MM.1S (cell line): ENCODE measurements at regions not wholly inside any gene's neighbourhood (a gene's known extent, or its start where the extent isn't known, plus 50 kb on each side); places are given as distances from the start of the nearest gene placed in this dataset.

ENCODE experiments used
- DNase-seq: peaks from one replicate; pipeline ENCODE4 v3.0.0-alpha.2; 2015
- H2AFZ ChIP-seq: fragments of 300-600 bp; sonication (generic); 2 replicates; pipeline ENCODE4 v1.6.0; 2016; ENCODE audit warnings: antibody characterized with exemption, low read length
- H3F3A ChIP-seq: fragments of 300-600 bp; sonication (generic); 2 replicates; pipeline ENCODE4 v1.6.1; 2016; ENCODE audit warnings: mild to moderate bottlenecking, antibody characterized with exemption, low read length, moderate library complexity, mixed read lengths; ENCODE audit not compliant: insufficient read depth
- H3K27ac ChIP-seq: fragments of 300-600 bp; sonication (generic); 2 replicates; pipeline ENCODE4 v1.5.1; 2016; ENCODE audit warnings: mild to moderate bottlenecking, low read length
- H3K27me3 ChIP-seq: fragments of 300-600 bp; sonication (generic); replicated peaks from 2 replicates; pipeline ENCODE4 v1.6.0; 2016; ENCODE audit warnings: low read length; ENCODE audit not compliant: insufficient read depth
- H3K36me3 ChIP-seq: fragments of 300-600 bp; sonication (generic); replicated peaks from 2 replicates; pipeline ENCODE4 v1.6.1; 2016; ENCODE audit warnings: mild to moderate bottlenecking, low read length, mixed read lengths; ENCODE audit not compliant: insufficient read depth
- H3K4me1 ChIP-seq: fragments of 300-600 bp; sonication (generic); 2 replicates; pipeline ENCODE4 v1.6.1; 2016; ENCODE audit warnings: low read length, mixed read lengths
- H3K4me2 ChIP-seq: fragments of 300-600 bp; sonication (generic); 2 replicates; pipeline ENCODE4 v1.6.0; 2016; ENCODE audit warnings: low read depth, low read length
- H3K4me3 ChIP-seq: fragments of 300-600 bp; sonication (generic); 2 replicates; pipeline ENCODE4 v1.5.1; 2016; ENCODE audit warnings: low read length, mixed read lengths
- H3K79me2 ChIP-seq: fragments of 300-600 bp; sonication (generic); 2 replicates; pipeline ENCODE4 v1.6.1; 2016; ENCODE audit warnings: mixed run types, low read length, mixed read lengths
- H3K9ac ChIP-seq: fragments of 300-600 bp; sonication (generic); 2 replicates; pipeline ENCODE4 v1.6.1; 2016; ENCODE audit warnings: low read length, mixed read lengths
- H3K9me2 ChIP-seq: fragments of 300-600 bp; sonication (generic); replicated peaks from 2 replicates; pipeline ENCODE4 v1.6.1; 2016; ENCODE audit warnings: mild to moderate bottlenecking, low read length, mixed read lengths; ENCODE audit not compliant: insufficient read depth
- H3K9me3 ChIP-seq: fragments of 300-600 bp; sonication (generic); replicated peaks from 2 replicates; pipeline ENCODE4 v1.6.1; 2016; ENCODE audit warnings: mild to moderate bottlenecking, low read length, mixed read lengths; ENCODE audit not compliant: insufficient read depth
- H4K20me1 ChIP-seq: fragments of 300-600 bp; sonication (generic); 2 replicates; pipeline ENCODE4 v1.6.1; 2016; ENCODE audit warnings: mild to moderate bottlenecking, low read length, moderate library complexity, mixed read lengths; ENCODE audit not compliant: insufficient read depth
- EZH2 ChIP-seq: fragments of 300-600 bp; sonication (generic); optimal IDR thresholded peaks from 2 replicates; pipeline ENCODE3; 2017; ENCODE audit warnings: low read depth, mild to moderate bottlenecking, antibody characterized with exemption, low read length, mixed read lengths
- EZH2phosphoT487 ChIP-seq: fragments of 300-600 bp; sonication (generic); IDR thresholded peaks from 2 replicates; pipeline ENCODE4 v1.6.1; 2018; ENCODE audit warnings: antibody characterized with exemption, low read length
- TF ChIP-seq, protein P1 (sequence below): fragments of 300-600 bp; sonication (generic); IDR thresholded peaks from 2 replicates; pipeline ENCODE4 v1.5.1; 2016; ENCODE audit warnings: antibody characterized with exemption, low read length, mixed read lengths

DNA sequence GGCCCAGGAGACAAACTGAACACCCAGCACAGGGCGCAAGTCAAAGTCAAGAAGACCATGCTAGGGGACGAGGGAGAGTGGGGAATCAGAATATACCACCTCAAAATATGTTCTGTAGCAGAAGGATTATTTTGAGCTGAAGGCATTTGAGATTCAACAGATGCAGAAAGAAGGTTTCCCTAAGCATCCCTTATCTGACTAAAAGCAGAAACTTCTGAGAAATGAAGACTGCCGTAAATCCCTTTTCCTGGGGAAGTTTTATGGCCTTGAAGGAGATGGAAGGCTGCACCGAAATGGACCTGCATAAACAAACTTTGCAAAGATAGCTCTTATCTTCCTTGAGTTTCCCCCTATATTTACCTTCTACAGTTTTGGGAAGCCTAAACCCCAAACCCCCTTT lies 72.8 kb downstream of the PTTG1 start:
- H3K4me1 ChIP-seq: 0 out of 2 replicates have a peak, but pooled peaks cover 5% of the 10 kb centered on the region
- TF ChIP-seq EZH2 (no peak), EZH2phosphoT487 (no peak)
- TF ChIP-seq, protein P1, sequence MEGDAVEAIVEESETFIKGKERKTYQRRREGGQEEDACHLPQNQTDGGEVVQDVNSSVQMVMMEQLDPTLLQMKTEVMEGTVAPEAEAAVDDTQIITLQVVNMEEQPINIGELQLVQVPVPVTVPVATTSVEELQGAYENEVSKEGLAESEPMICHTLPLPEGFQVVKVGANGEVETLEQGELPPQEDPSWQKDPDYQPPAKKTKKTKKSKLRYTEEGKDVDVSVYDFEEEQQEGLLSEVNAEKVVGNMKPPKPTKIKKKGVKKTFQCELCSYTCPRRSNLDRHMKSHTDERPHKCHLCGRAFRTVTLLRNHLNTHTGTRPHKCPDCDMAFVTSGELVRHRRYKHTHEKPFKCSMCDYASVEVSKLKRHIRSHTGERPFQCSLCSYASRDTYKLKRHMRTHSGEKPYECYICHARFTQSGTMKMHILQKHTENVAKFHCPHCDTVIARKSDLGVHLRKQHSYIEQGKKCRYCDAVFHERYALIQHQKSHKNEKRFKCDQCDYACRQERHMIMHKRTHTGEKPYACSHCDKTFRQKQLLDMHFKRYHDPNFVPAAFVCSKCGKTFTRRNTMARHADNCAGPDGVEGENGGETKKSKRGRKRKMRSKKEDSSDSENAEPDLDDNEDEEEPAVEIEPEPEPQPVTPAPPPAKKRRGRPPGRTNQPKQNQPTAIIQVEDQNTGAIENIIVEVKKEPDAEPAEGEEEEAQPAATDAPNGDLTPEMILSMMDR: no peak
- H3K27ac ChIP-seq: no peak overlapping the region
- no peak overlapping the region for H2AFZ ChIP-seq
- H3F3A ChIP-seq: no peaks in the 10 kb centered on the region; the same call in 1 of the 2 replicates
- no peak overlapping the region for H3K4me3 ChIP-seq
- H3K79me2 ChIP-seq: no peaks in the 10 kb centered on the region
- no peak overlapping the region for H3K9ac ChIP-seq
- no peaks in the 10 kb centered on the region for H3K9me2 ChIP-seq
- no peaks in the 10 kb centered on the region for H3K27me3 ChIP-seq
- H4K20me1 ChIP-seq: no peaks in the 10 kb centered on the region
- DNase-seq: no peak
- H3K36me3 ChIP-seq: no peaks in the 10 kb centered on the region
- no peaks in the 10 kb centered on the region for H3K9me3 ChIP-seq
- no peak overlapping the region for H3K4me2 ChIP-seq

DNA sequence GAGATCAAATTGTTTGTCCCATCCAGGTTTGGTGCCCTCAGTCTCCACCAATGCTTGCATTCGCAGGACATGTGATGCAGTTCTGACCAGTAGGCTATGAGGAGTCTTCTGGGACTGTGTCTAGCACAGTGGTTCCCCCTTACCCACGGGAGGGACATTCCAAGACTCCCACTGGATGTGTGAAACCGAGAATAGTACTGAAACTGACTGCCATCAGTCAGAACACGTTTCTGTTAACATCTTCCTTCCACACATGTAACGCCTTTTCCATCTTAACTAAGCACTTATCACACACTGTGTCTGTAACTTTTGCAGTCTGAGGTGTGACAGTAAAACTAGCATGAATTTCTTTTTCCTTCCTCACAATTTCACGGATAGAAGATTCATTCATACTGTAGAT lies 74.7 kb downstream of the PTTG1 start:
- Histone ChIP-seq H3K36me3 (no peaks in the 10 kb centered on the region), H3K9ac (no peak overlapping the region), H3K79me2 (no peaks in the 10 kb centered on the region), H4K20me1 (no peaks in the 10 kb centered on the region), H3K27me3 (no peaks in the 10 kb centered on the region), H3K4me3 (no peak overlapping the region), H3K27ac (no peak overlapping the region), H3F3A (no peaks in the 10 kb centered on the region), H3K9me2 (no peaks in the 10 kb centered on the region), H3K4me2 (no peak overlapping the region), H3K9me3 (no peaks in the 10 kb centered on the region), H3K4me1 (0 out of 2 replicates have a peak, but pooled peaks cover 5% of the 10 kb centered on the region), H2AFZ (no peak overlapping the region)
- no peak for DNase-seq
- TF ChIP-seq EZH2phosphoT487 (no peak), EZH2 (no peak)
- TF ChIP-seq, protein P1: no peak

GRCh38 chr5:160496784-160497183 lies 75.1 kb downstream of the PTTG1 start:
- Histone ChIP-seq H3K4me2 (no peak overlapping the region), H3K36me3 (no peaks in the 10 kb centered on the region), H3K9me3 (no peaks in the 10 kb centered on the region), H3K27me3 (no peaks in the 10 kb centered on the region), H4K20me1 (no peaks in the 10 kb centered on the region), H2AFZ (no peak overlapping the region), H3K27ac (no peak overlapping the region), H3K79me2 (no peaks in the 10 kb centered on the region), H3F3A (no peaks in the 10 kb centered on the region), H3K9ac (no peak overlapping the region), H3K9me2 (no peaks in the 10 kb centered on the region), H3K4me1 (0 out of 2 replicates have a peak, but pooled peaks cover 5% of the 10 kb centered on the region), H3K4me3 (no peak overlapping the region)
- TF ChIP-seq EZH2: no peak
- TF ChIP-seq, protein P1: no peak
- TF ChIP-seq EZH2phosphoT487: no peak
- no peak for DNase-seq
